ENCODE measurements at regions not wholly inside any gene's neighbourhood (a gene's known extent, or its start where the extent isn't known, plus 50 kb on each side); places are given as distances from the start of the nearest gene placed in this dataset.

GRCh38 chr13:33891196-33891742, 73.3 kb downstream of the RFC3 start:
- no peak for TF ChIP-seq CTCF (IDR thresholded peaks at IDR 0.05; ENCODE audit: control extremely low read depth, extremely low read depth, low read depth, missing control alignments)
- ChIA-PET POLR2A (no interaction called here), CTCF (no interaction called here)
- no peak for DNase-seq (ENCODE audit: extremely low spot score)

GRCh38 chr13:33893559-33893958, 75.6 kb downstream of the RFC3 start:
- no peak for TF ChIP-seq CTCF (IDR thresholded peaks at IDR 0.05; ENCODE audit: control extremely low read depth, extremely low read depth, low read depth, missing control alignments)
- CTCF ChIA-PET: interaction anchor here (1.1 to 1.5 kb wide), 2 partner anchors 15 to 37 kb away, joined by 4 to 5 read pairs; no protein-coding TSS in a partner anchor
- POLR2A ChIA-PET: no interaction called here
- DNase-seq (ENCODE audit: extremely low spot score): no peak

- DNase-seq (ENCODE audit: extremely low spot score): no peak
- ChIA-PET POLR2A (no interaction called here), CTCF (interaction anchor here (0.6 kb wide), 1 partner anchor 9 kb away, joined by 3 read pairs; no protein-coding TSS in a partner anchor)
- no peak for TF ChIP-seq CTCF (IDR thresholded peaks at IDR 0.05; ENCODE audit: control extremely low read depth, extremely low read depth, low read depth, missing control alignments)
Measured at GRCh38 chr13:33904431-33904830, 86.5 kb downstream of the RFC3 start.

- CTCF ChIA-PET: interaction anchor here (1.3 kb wide), 1 partner anchor 19 kb away, joined by 4 read pairs; no protein-coding TSS in a partner anchor
- POLR2A ChIA-PET: no interaction called here
- no peak for DNase-seq (ENCODE audit: extremely low spot score)
- no peak for TF ChIP-seq CTCF (IDR thresholded peaks at IDR 0.05; ENCODE audit: control extremely low read depth, extremely low read depth, low read depth, missing control alignments)
Measured at GRCh38 chr13:33908116-33908515, 90.2 kb downstream of the RFC3 start.

- POLR2A ChIA-PET: no interaction called here
- no peak for DNase-seq (ENCODE audit: extremely low spot score)
- no peak for TF ChIP-seq CTCF (IDR thresholded peaks at IDR 0.05; ENCODE audit: control extremely low read depth, extremely low read depth, low read depth, missing control alignments)
- CTCF ChIA-PET: interaction anchor here (1.0 kb wide), 1 partner anchor 9 kb away, joined by 3 read pairs; no protein-coding TSS in a partner anchor
Measured at GRCh38 chr13:33910255-33910654, 92.3 kb downstream of the RFC3 start.

GRCh38 chr13:33911521-33911920, 93.6 kb downstream of the RFC3 start:
- no peak for TF ChIP-seq CTCF (IDR thresholded peaks at IDR 0.05; ENCODE audit: control extremely low read depth, extremely low read depth, low read depth, missing control alignments)
- ChIA-PET POLR2A (no interaction called here), CTCF (interaction anchor here (0.9 to 3.2 kb wide), 3 partner anchors 9 to 30 kb away, joined by 3 to 12 read pairs (median 4); no protein-coding TSS in a partner anchor)
- no peak for DNase-seq (ENCODE audit: extremely low spot score)

All from GM10248 (cell line).